NB4 (cell line): ENCODE measurements at regions not wholly inside any gene's neighbourhood (a gene's known extent, or its start where the extent isn't known, plus 50 kb on each side); places are given as distances from the start of the nearest gene placed in this dataset.

Experiments used
- DNase-seq: peaks from one replicate; pipeline ENCODE4 v3.0.0; 2010; ENCODE audit warnings: low read depth
- H3K4me3 ChIP-seq: one replicate; pipeline ENCODE4 v1.5.1; 2011; ENCODE audit warnings: mild to moderate bottlenecking, low read depth, low read length, moderate library complexity
- MYC ChIP-seq: IDR thresholded peaks from 2 replicates; pipeline ENCODE4 v1.6.1; 2011; ENCODE audit warnings: low read depth, low read length
- POLR2A ChIP-seq: IDR thresholded peaks from 2 replicates; pipeline ENCODE4 v1.6.1; 2011; ENCODE audit warnings: mild to moderate bottlenecking; ENCODE audit not compliant: insufficient read length; ENCODE audit errors: extremely low read depth
- TF ChIP-seq, protein P1 (sequence below): IDR thresholded peaks from 2 replicates; pipeline ENCODE4 v1.6.1; 2011; ENCODE audit warnings: low read depth, low read length
- TF ChIP-seq, protein P2 (sequence below): IDR thresholded peaks from one replicate; pipeline ENCODE4 v1.5.1; 2012; ENCODE audit warnings: low read depth, low read length

DNA sequence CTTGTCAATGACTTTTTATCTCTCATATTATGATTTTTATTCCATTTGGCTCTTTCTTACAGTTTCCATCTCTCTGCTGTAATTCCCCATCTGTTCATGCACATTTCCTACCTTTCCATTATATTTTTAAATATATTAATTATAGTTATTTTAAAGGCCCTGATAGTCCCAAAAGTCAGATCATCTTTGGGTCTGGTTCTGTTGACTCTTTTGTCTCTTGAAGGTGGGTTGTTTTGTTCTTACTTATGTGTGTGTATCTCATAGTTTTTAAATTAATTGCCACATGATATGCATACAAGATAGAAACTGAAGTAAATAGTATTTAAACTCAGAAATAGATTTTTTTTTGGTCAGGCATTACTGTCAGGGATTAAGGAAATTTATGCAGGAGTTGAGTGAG, 178.0 kb upstream of the AJAP1 start:
- no peak for TF ChIP-seq MYC
- TF ChIP-seq, protein P1, sequence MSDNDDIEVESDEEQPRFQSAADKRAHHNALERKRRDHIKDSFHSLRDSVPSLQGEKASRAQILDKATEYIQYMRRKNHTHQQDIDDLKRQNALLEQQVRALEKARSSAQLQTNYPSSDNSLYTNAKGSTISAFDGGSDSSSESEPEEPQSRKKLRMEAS: no peak
- TF ChIP-seq POLR2A: no peak
- H3K4me3 ChIP-seq: no peak overlapping the region
- no peak for DNase-seq

DNA sequence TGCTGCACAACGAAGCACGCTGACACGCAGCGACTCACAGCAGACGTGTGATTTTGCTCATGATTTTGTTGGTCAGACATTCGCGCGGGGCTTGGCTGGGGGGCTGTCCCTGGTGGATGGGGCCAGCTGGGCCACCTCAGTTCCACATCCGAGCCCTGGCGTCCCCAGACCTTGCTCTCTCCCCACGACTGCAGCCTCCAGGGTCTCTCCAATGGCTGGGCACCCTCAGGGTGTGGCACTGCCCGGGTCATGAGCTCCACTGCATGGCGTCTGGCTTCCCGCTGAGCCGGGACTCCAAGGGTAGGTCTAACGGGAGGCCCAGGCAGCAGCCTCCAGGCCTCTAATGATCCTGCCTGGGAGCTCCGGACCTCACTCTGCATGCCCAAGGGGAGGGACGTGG, 173.0 kb upstream of the AJAP1 start:
- TF ChIP-seq MYC (no peak), POLR2A (no peak)
- TF ChIP-seq, protein P2, sequence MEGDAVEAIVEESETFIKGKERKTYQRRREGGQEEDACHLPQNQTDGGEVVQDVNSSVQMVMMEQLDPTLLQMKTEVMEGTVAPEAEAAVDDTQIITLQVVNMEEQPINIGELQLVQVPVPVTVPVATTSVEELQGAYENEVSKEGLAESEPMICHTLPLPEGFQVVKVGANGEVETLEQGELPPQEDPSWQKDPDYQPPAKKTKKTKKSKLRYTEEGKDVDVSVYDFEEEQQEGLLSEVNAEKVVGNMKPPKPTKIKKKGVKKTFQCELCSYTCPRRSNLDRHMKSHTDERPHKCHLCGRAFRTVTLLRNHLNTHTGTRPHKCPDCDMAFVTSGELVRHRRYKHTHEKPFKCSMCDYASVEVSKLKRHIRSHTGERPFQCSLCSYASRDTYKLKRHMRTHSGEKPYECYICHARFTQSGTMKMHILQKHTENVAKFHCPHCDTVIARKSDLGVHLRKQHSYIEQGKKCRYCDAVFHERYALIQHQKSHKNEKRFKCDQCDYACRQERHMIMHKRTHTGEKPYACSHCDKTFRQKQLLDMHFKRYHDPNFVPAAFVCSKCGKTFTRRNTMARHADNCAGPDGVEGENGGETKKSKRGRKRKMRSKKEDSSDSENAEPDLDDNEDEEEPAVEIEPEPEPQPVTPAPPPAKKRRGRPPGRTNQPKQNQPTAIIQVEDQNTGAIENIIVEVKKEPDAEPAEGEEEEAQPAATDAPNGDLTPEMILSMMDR: no peak
- TF ChIP-seq, protein P1: no peak
- DNase-seq: no peak
- H3K4me3 ChIP-seq: no peak overlapping the region

DNA sequence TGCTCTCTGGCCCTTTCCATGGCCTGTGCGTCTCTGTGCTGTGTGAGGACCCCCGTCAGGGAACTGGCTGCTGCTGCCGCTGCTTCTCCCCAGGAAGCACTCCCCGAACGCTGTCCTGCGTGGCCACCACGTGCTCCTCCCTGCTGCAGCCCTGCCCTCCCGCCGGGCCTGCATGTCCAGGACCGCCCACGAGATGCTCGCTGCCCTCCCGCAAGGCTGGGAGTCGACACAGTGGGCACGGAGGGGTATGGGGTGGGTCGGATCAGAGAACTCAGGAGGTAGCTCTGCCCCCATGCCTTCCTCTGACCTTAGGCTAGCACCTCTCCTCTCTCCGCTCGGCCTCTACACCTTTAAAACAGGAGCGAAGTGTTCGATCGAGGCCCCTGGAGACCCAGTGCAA, 171.9 kb upstream of the AJAP1 start:
- no peak for DNase-seq
- H3K4me3 ChIP-seq: no peak overlapping the region
- TF ChIP-seq MYC: no peak
- TF ChIP-seq, protein P1: no peak
- TF ChIP-seq POLR2A: no peak
- TF ChIP-seq, protein P2: no peak

DNA sequence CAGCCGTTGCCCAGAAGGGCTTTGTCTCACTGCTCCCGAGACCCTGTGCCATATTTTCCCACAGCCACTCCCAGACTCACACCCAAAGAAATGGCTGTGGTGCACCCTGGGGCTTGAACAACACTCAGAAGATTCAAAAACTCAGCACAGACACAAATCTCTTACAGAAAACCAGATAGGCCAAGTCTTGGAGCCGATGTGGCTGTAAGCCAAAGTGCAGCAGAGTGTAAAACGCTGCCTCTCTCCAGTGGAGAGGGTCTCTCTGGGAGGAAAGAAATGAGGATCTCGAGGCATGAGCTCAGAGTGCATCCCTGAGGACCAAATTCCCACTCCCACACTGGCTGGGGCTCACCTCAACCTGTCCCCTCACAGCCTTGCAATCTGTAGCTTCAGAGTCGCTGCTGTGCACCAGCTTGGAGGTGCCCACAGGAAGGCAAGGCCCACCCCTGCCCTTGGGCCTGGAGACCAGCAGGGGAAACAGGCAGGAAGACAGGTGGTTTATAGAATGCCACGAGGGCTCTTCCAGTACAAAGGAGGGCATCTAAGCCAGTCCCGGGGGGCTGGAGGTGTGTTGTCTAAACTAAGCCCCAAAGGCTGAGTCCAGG, 171.3 kb upstream of the AJAP1 start:
- no peak for DNase-seq
- no peak overlapping the region for H3K4me3 ChIP-seq
- TF ChIP-seq, protein P2: no peak
- TF ChIP-seq, protein P1: no peak
- TF ChIP-seq POLR2A (no peak), MYC (no peak)

DNA sequence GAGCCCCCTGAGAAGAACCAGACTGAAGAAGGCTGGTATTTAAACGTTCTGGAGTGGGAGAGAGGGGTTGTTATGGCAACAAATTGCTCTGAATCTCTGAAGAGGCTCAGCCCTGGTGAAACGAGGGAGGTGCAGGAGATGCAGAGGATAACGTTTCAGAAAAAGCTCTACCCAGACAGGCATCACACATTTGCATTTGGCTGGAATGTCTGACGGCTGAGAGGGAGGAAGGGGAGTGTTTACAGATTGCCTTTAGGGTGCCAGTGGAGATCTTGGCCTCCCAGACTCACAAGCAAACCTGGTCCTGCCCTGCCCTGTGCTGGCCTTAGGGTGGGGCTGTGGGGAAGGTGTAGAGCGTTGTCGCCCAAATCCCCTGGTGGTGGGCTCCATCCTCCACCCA, 169.0 kb upstream of the AJAP1 start:
- no peak for DNase-seq
- H3K4me3 ChIP-seq: no peak overlapping the region
- TF ChIP-seq, protein P2: no peak
- TF ChIP-seq POLR2A (no peak), MYC (no peak)
- TF ChIP-seq, protein P1: no peak

DNA sequence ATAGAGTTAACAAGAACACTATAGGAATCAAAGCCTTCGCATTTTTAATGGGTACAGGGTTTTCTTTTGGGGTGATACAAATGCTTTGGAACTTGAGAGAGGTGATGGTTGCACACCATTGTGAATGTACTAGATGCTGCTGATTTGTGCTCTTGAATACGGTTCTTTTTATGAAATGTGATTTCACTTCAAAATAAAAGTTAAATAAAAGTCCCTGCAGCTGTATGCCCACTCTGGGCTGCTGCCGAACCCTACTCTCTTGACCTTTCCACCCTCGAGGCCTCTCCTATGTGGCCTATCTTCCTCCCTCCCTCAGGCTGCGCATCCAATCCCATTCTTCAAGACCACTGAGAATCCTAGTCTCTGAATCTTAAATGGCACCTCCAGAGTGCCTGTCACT, 168.5 kb upstream of the AJAP1 start:
- H3K4me3 ChIP-seq: no peak overlapping the region
- TF ChIP-seq POLR2A: no peak
- TF ChIP-seq, protein P2: no peak
- TF ChIP-seq, protein P1: no peak
- TF ChIP-seq MYC: no peak
- DNase-seq: no peak
